Activated CD4-positive, alpha-beta T cell treated with anti-CD3 and anti-CD28 coated beads for 4 hours (primary cell): ENCODE measurements at regions not wholly inside any gene's neighbourhood (a gene's known extent, or its start where the extent isn't known, plus 50 kb on each side); places are given as distances from the start of the nearest gene placed in this dataset.

Experiments
- DNase-seq, 2 donors: peaks; one replicate each; pipeline ENCODE4 v3.0.0-alpha.2; 2020

DNA sequence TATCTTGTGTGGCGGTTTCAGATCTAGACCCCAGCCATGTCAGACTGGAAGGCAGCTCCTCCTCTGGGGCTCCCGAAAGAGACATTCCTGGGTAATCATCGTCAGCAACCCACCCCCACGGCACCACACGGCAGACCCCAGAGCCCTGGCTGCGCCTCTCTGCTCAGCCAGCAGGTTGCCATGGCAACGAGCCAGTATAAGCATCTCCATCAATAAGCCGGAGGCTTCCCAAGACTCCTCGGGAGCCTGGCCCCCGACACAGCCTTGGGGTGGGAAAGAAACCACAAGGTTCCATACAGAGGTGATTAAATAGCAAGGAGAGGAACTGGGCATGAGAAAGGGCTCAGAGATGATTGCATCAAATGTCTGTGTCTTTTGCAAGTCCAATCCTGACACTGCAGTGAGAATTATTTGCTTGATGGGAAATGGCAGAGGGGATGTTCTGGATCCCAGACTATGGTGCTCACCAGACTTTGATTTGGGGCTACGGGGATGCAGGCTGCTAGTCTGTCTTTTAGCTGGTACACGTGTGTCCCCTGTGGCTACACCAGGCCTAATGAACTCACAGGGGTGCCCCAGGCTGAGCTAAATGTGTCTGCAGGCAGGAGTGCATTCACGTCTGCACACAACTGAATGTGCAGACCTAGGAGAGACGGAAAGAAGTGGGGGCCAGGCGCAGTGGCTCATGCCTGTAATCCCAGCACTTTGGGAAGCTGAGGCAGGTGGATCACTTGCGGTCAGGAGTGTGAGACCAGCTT lies 320.5 kb upstream of the TNRC6C start:
- no peak for DNase-seq

DNA sequence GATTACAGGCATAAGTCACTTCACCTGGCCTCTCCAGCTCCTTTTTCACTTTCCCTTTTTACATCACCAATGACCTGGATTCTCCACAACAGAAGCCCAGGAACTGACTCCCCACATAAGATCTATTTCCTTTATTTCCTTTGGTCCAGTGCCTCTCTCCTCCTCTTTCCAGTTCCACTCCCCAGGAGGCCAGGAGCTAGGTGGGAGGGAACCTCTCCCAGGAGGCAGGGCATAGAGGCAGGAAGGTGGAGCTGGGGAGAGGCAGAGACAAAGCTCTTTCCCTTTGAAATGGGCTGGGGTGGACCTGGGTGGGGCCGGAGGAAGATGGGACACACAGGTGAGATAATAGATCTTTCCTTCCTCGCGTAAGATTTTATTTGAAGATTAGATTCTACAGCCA lies 318.3 kb upstream of the TNRC6C start:
- no peak for DNase-seq

DNA sequence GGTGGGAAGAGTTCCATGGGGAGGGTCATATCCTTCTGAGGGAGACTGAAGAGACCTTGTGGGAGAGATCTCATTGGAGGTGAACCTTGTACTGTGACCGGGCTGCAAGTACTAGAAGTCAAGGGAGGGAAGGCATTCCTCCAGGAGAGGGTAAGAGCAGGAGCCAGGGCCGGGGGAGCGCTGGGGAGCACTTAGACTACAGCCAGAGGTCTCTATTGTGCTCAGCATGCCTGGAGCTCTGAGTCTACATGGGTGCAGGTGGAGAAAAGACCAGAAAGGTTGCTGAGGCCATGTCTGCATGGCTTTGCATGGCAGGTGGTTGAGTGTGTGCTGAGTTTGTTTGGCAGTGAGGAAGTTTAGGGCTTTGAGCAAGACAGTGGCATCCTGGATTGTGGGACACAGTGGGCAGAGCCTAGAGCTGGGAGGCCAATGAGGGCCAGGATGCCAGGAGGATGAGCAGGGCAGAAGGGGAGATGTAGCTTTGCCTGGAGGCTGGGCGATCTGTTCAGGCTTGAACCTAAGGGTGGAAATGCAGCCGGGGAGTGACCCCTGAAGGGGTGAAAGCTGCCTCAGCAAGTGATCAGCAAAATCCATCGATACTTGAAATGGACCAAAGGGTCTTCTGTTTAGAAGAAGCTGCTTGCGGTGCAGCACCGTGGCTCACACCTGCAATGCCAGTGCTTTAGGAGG lies 317.4 kb upstream of the TNRC6C start:
- no peak for DNase-seq

DNA sequence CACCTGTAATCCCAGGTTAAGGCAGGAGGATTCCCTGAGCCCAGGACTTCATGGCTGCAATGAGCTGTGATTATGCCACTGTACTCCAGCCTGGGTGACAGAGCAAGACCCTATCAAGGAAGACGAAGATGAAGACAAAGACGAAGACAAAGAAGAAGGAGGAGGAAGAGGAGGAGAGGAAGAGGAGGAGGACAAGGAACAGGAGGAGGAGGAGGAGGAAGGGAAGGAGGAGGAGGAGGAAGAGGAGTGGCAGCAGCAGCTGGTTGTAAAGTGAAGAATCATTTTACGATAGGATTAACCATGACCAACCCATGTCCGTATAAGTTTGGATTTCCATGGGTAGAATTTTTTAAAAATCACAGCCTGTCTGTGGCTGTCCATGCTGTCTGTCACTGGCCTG lies 316.8 kb upstream of the TNRC6C start:
- no peak for DNase-seq

DNA sequence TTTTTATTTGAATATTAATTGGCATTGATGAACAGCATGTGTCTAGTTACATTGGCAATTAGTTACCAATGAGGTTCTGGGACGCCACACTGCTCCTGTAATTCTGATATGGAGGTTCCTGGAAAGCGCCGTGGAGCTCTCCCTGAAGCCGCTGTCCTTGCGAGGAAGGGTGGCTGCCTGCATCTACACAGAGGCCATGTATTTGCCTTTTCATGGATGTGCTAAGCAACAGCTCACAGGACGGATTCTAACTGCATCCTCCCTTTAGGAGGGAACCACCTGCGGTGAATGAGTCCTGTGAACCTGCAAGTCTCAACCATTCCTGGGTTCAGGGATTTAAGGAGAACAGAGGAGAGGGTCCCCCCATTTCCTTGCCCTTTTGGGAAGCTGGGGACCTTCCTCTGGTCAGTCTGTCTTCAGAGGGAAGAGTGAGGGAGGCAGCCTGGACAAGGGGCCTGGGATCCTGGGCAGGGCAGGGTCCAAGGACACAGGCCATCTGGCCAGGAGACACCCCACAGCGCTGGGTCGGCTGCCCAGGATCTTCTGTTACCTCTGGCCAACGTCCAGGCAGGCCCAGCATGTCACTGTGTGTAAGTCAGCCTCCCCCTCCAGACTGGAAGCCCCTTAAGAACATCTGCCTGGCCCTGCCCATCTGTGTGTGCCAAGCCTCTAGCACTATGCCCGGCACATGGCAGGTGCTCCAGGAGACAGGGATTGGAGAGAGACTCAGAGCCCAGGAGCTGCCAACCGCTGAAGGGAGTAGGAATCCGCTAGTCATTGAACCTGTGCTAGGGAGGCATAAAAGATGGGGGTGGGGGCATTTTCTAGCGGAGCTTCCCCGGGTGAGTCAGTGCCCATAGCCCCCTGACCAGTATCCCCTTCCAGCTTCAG lies 314.1 kb upstream of the TNRC6C start:
- no peak for DNase-seq

DNA sequence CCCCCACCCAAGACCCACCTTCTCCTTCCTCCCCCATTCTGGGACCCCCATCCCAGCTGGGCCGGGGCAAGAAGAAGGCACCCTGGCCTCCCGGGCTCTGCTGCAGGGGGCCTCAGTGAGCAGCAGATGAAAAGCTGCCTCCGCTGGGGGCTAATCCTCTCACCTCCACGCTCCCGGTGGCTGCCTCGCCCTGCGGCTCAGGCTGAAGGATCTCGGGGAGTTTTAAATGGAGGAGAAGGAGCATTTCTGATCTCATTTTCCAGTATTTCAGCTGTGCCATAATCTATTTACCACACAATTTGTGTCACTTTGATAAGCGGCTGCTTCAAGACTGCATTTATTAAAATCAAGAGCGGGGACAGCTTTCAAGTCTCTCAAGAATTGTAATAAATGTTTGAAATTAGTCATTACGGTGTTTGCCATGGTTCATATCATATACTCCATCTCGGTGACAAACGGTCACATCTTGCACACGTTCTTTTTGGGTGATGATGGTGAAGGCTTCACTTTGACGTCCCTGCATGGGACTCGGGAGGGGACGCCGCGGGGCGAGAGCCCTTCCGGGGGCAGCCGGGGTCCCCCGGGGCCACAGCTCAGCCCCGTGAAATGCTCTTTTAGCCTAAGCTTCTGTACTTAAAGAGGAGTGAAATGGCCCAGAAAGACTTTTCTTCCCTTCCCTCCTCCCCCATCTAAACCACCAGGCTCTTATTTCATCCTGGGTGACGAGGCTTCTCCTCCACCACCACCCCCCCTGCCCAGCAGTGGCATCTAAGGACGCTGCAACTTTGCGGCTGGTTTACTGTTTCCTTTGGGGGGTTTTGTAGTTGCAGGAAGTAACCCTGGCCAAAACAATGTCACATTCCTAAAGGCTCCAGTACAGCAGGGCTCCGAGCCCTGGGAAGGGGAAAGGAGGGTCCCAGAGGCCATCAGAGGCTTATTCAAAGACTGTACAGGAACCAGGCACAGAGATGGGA lies 313.1 kb upstream of the TNRC6C start:
- DNase-seq: peak; percentile 34 to 36

DNA sequence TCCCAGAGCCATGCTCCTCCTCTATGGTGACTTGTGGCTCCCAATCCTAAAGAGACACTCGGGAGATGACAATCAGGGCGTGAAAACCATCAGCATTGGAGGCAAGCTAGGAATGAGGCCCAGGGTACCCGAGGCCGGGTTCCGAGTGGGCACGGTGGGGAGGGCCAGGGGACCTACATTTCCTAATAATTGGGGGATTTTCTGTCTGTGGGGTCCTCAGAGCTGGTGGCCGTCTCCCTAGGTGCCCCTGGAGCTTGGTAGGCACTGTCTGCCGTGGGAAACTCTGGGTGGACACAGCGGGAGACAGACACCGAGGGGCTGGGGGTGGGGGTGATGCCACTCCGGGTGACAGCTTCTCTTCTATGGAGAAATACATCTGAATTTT lies 312.5 kb upstream of the TNRC6C start:
- DNase-seq: no peak

DNA sequence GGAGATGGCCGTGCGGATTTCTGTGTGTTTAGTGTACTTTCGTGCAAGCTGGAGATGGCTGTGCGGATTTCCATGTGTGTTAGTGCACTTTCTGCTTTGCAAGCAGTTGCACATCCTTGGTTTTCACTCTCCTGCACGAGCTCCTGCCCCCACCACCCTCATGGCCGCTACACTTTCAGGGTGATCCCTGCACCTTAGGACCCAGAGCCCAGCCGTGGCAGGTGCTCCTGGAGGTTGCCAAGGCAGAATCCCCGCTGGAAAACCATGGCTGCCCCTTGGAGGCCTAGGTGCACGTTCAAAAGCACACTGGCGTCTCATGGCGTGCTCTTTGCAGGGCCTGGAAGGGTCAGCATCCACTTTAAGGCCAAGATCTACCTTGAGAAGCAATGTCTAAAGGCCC lies 311.0 kb upstream of the TNRC6C start:
- no peak for DNase-seq

DNA sequence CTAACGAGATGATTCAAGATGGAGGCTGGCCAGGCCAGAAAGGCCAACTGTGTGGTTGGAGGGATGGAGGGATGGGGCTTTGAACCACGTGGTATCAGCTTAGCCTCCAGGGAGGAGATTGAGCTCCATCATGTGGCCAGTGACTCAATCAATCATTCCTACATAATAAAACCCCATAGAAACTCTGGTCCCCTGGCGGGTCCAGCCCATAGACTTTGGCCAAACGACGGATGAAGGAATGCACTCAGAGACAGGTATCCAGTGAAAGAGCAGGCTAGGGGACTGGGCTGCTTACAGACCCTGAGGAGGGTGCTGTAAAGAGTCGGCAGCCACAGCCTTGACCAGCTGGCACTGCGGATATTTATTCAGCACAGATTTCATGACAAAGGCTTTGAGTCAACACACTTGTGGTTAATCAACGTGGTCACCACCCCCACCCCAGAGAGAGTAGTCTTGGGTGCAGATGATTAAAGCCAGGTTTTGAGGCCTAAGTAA lies 308.7 kb upstream of the TNRC6C start:
- DNase-seq: no peak

DNA sequence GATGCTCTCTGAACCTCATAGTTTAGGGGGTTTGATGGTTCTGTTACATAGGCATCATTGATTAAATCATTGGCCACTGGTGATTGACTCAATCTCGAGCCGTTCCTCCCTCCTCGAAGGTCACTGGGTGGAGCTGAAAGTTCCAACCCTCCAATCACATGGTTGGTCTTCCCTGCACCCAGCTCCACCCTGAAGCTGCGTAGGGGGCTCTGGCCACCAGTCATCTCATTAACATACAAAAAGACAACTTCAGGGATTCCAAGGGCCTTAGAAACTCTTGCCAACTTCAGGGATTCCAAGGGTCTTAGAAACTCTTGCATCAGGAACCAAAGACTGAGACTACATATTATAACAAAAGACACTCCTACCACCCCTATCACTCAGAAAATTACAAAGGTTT lies 306.5 kb upstream of the TNRC6C start:
- no peak for DNase-seq

DNA sequence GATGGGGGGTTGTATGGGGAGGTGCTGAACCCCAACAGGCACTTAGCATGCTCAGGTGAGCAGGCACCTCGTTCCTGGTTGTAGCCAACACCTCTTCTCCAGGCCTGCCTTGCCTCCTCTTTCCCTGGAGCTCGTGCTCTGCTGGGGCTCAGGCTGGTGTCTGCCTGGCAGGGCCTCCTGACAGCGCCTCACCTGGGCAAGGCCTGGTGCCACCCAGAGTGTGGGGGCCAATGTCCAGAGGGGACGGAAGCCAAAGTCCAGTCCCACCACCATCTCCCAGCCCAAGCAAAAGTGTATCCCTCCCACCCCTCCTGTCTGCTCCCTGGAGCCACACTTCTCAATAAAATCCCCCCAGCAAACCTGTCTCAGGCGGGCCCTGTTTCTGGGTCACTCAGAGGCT lies 304.2 kb upstream of the TNRC6C start:
- DNase-seq: no peak

DNA sequence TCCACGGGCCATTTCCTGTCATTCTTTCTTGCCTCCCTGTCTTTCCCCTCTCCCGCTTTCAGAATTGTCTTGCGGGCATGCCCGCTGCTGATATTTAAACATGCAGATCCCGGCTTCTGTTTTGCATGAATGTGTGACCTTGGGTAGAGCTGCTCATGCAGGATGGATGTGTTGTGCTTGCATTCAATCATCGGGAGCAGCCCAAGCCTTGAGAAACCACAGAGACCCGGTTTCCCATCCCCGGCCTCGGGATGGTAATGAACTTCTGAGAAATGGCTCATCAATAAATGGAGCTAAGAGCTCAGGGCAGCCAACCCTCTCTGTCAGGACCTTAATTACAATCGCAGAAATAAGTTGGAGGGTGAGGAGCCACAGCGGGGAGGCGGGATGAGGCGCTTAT lies 303.7 kb upstream of the TNRC6C start:
- no peak for DNase-seq

DNA sequence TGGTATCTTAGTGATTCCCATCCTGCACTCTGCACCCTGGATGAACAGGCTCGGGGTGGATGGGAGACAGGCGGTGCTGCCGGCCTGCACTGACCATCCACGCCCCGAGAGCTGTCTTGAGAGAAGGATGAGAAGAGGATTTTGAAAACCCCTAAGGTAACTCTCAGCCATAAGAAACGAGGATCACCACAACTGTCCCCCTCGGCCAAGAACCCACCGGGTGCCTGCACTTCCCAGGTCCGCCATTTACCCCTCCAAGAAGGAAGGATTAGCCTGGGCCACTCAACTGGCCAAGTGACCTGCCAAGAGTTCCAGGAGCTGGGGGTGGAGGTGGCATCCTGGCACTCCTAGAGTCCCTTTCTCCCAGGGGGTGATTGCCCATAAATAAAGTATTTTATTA lies 302.4 kb upstream of the TNRC6C start:
- no peak for DNase-seq

DNA sequence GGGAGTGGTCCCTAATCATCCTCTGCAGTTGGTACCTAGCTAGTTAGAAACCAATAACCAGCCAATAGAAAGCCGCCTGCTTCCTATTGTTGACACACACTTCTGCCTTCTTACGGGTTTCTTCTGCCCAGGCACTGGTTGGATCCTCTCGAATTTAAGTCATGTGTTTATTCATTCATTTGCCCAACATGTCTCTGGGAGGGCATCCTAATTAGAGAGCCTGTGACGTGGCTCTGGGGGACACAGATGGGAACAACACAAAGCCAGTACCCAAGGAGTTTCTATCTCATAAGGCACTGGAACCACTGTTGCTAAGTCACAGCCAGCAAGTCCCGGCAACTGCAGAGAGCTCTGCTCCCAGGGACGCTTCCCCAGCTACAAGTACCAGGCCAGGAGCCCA lies 300.7 kb upstream of the TNRC6C start:
- DNase-seq: no peak

DNA sequence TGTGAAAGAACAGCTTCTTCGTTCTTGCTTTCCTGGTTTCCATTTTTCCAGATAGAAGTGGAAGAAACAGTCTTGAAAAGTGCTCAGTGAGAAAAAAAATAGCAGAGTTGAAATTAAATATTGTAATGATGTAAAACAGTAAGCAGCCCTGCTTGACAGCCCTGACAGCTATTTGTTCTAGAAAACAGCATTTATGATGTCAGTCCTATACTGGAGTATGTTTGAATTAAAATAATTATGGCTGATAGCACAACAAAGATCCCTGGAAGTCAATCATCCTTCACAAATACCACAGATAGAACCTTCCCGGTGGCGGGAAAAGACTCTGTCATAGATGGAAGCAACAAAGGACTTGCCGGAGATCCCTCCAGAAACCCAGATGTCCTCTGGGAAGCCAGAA lies 298.0 kb upstream of the TNRC6C start:
- DNase-seq: no peak

DNA sequence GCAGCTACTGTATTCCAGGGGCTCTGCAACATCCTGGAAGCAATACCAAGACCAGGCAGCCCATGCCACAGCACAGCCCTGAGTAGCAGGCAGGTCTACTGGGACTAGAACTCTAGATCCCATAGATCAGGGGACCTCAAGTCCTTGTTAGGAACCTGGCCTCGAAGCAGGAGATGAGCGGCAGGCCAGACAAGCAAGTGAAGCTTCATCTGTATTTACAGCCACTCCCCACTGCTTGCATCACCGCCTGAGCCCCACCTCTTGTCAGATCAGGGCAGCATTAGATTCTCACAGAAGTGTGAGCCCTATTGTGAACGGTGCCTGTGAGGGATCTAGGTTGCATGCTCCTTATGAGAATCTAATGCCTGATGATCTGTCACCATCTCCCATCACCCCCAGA lies 295.7 kb upstream of the TNRC6C start:
- DNase-seq: no peak

DNA sequence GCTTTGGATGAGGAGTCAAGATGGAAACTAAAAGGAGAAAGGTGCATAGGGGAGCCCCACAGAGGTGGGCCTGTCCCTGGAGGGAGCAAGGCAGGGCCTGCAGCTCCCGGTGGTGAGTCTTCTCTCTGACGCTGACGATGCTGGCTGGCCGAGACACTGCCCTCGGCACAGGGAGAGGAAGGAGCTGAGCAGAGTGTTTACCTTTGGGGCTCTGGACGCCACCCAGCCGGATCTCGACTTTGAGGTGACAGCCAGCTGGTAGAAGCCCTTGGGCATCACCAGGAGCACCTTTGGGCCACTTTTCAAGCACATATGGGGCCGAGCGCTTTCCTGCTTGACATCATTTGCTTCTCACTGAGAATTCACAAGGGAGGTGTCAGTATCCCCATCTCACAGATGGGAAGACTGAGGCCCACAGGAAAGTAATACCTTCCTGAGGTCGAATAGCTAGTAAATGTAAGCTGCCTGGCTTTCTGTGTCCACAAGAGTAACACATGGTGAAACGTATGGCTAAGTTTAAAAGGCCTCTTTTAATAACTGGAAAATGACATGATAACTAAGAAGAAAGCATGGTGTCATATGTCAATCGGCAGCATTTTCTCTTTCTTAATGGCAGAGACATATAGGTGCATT lies 294.3 kb upstream of the TNRC6C start:
- no peak for DNase-seq

DNA sequence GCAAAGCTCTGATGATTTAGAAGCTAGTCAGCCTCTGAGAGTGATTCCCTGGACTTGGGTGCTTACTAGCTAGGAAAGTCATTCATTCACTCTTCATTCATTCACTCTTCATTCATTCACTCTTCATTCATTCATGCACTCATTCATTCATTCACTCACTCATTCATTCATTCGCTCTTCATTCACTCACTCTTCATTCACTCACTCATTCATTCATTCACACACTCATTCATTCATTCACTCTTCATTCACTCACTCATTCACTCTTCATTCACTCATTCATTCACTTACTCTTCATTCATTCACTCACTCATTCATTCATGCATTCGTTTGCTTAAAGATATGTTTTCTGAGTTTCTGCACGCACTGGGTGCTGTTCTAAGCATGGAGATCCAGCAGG lies 292.7 kb upstream of the TNRC6C start:
- DNase-seq: no peak

DNA sequence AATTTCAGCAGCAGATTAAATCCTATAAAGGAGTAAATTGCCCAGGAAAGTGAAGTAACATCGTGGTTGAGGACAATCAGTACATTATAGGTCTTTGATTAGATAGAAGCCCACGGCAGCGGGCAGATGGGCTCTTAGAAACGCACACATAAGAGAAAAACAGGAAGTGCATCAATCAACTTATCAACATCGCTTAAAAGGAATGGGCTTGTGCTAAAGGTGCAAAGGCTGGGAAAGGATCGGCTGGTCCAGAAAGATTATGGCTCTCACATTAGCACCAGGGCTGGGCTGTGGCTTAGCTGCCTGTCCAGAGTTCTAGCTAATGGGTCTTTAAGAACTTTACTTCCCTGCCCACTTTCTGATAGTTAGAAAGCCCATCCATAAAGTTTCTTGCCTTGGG lies 292.0 kb upstream of the TNRC6C start:
- DNase-seq: no peak

DNA sequence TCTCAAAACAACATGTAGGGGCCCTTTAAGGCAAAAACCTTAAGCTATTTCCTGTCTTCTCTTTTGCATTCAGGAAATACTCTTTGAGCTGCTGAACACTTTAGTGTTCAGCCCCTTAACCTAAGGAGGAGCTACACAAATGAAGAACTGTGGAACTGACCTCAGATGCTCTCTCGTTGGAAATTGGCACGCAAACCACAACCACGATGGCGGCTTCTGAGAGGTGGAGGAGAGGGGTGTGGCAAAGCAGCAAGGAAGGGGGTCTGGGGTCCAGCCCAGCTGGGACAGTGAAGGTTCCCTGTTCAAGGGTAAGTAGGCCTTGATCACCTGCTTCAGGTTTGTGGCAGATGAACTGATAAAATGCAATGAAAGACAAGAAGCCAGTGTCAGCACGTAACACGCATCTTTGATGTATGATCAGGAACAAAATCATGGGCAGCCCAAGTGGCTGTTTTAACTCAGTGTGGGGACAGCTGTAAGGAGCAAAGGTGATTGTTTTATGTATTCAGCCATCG lies 291.6 kb upstream of the TNRC6C start:
- DNase-seq: peak; percentile 32 to 34

DNA sequence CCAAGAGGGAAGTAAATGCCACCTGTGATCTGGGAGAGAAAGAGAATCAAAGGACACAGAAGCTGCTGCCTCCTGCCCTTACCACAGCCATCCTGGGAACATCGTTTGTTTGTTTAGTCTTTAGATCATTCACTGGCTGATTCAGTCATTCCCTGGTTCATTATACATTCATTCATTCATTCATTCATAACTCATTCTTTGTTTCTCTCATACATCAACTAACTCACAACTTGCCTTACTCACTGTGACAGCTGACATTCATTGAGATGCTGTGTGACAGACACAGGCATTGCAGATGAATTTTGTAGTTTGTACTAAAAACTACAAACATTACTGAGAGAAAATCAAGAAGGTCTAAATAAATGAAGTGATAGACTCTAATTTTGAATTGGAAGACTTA lies 291.0 kb upstream of the TNRC6C start:
- DNase-seq: no peak

DNA sequence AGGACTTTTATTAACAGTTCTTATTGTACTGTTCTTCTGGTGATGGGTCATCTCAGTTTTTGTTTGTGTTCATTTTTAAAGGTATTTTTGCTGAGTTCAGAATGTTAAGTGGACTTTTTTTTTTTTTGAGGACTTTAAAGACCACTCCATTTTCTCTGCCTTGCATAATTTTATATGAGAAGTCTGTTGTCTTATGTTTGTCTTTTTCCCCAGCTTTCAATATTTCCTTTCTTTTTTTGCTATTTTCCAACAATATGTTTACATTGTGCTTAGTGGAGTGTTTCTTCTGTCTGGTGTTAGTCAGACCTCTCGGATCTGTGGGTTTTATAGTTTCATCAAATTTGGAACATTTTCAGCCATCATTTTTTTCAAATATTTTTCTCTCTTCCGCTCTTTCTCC lies 290.0 kb upstream of the TNRC6C start:
- DNase-seq: no peak
